DMS 273 (cell line): ENCODE measurements at regions not wholly inside any gene's neighbourhood (a gene's known extent, or its start where the extent isn't known, plus 50 kb on each side); places are given as distances from the start of the nearest gene placed in this dataset.
"Not testable (repeated sequence)": the region's sequence is repeated elsewhere in the genome, so short reads cannot be mapped to it uniquely, and the experiment has no call there.

Source experiments
- DNase-seq: peaks from one replicate; lab custom pipeline; 2025; ENCODE audit not compliant: unreplicated experiment; lab: John Stamatoyannopoulos, UW

GRCh38 chr20:4318891-4319290 lies 69.8 kb upstream of the ADRA1D start:
- DNase-seq = no peak

- DNase-seq = not testable (repeated sequence)
Observed at GRCh38 chr20:4310616-4311015, 61.5 kb upstream of the ADRA1D start.

- DNase-seq = no peak
Observed at GRCh38 chr20:4306206-4306605, 57.1 kb upstream of the ADRA1D start.

GRCh38 chr20:4305091-4305490 lies 56.0 kb upstream of the ADRA1D start:
- DNase-seq = no peak

GRCh38 chr20:4304601-4305000 lies 55.5 kb upstream of the ADRA1D start:
- no peak for DNase-seq

GRCh38 chr20:4303136-4303535 lies 54.0 kb upstream of the ADRA1D start:
- DNase-seq = no peak

- DNase-seq = no peak
Observed at GRCh38 chr20:4300921-4301320, 51.8 kb upstream of the ADRA1D start.

GRCh38 chr20:4300401-4300800 lies 51.3 kb upstream of the ADRA1D start:
- no peak for DNase-seq

- no peak for DNase-seq
Observed at GRCh38 chr20:4299773-4300172, 50.7 kb upstream of the ADRA1D start.

GRCh38 chr20:4299216-4299615 lies 50.1 kb upstream of the ADRA1D start:
- no peak for DNase-seq
